ENCODE measurements at regions not wholly inside any gene's neighbourhood (a gene's known extent, or its start where the extent isn't known, plus 50 kb on each side); places are given as distances from the start of the nearest gene placed in this dataset.

GRCh38 chr11:131056036-131056435, 139.8 kb upstream of the SNX19 start:
- CTCF ChIA-PET, result interaction anchor here (1.7 kb wide), 1 partner anchor 9 kb away, joined by 4 read pairs; no protein-coding TSS in a partner anchor
- no peak overlapping the region for H3K4me3 ChIP-seq
- H3K36me3 ChIP-seq (ENCODE audit: control insufficient read depth in 2 of 2, insufficient read depth in 2 of 2, low read length in 1 of 2), result no peaks in the 10 kb centered on the region
- RAD21 ChIA-PET (ENCODE audit: unreplicated experiment), result no interaction called here
- H3K9me3 ChIP-seq (replicated peaks; ENCODE audit: control insufficient read depth, insufficient read depth, low read length), result no peaks in the 10 kb centered on the region
- no peaks in the 10 kb centered on the region for H3K4me1 ChIP-seq (ENCODE audit: control insufficient read depth, insufficient read depth, low read length)
- H3K9ac ChIP-seq (ENCODE audit: control insufficient read depth, insufficient read depth, low read length), result no peak overlapping the region
- DNase-seq (ENCODE audit: low read depth, low spot score) (no peak), FAIRE-seq (no peak), ATAC-seq (no peak)
- POLR2A ChIA-PET, result no interaction called here
- WGBS (ENCODE audit: insufficient coverage, insufficient replicate concordance, low lambda C conversion rate, missing lambda C conversion rate), result 11% methylated on average over 2 of the region's 2 CpGs
- no peaks in the 10 kb centered on the region for H3K79me2 ChIP-seq (ENCODE audit: control insufficient read depth, insufficient read depth, low read length)
- H3K4me2 ChIP-seq (ENCODE audit: control insufficient read depth, insufficient read depth), result no peak overlapping the region
- SMC1A ChIA-PET (ENCODE audit: uncharacterized antibody, unreplicated experiment), result no interaction called here
- no peaks in the 10 kb centered on the region for H4K20me1 ChIP-seq (ENCODE audit: control insufficient read depth, insufficient read depth)
- intact Hi-C loops (cut with micrococcal nuclease; ENCODE audit: unreplicated experiment) (no loop called here), in situ Hi-C loops (cut with MboI) (no loop called here)
- TF ChIP-seq CHD4 (IDR thresholded peaks at IDR 0.05), result no peak
- no peak for TF ChIP-seq NFIC (IDR thresholded peaks at IDR 0.05; ENCODE audit: low read depth, low read length)
- no peak for TF ChIP-seq MLLT1 (IDR thresholded peaks at IDR 0.05)
- no peak for TF ChIP-seq MXI1 (IDR thresholded peaks at IDR 0.05; ENCODE audit: low read depth, low read length)
- no peak for TF ChIP-seq BACH1 (IDR thresholded peaks at IDR 0.05; ENCODE audit: borderline replicate concordance)
- no peak for TF ChIP-seq CBFB (IDR thresholded peaks at IDR 0.05; ENCODE audit: low read depth)
- no peak for TF ChIP-seq POU2F2 (IDR thresholded peaks at IDR 0.05; ENCODE audit: borderline replicate concordance, low read depth, low read length)
- no peak overlapping the region for H2AFZ ChIP-seq (ENCODE audit: control insufficient read depth, low read depth, low read length)
- no peak overlapping the region for H3K27ac ChIP-seq (ENCODE audit: control insufficient read depth, insufficient read depth)
- H3K27me3 ChIP-seq (replicated peaks in 1 of 2; ENCODE audit: control insufficient read depth in 2 of 2, insufficient read depth in 2 of 2, low read length in 1 of 2), result peaks cover 0 to 2% of the 10 kb centered on the region in 2 experiments; a peak in 1 of 4 replicates
- no TSS peak for BruUV-seq (replicated peaks)

GRCh38 chr11:131063638-131064037, 147.4 kb upstream of the SNX19 start:
- SMC1A ChIA-PET (ENCODE audit: uncharacterized antibody, unreplicated experiment), result interaction anchor here (1.1 to 5.1 kb wide), 2 partner anchors 153 to 611 kb away, joined by 3 to 47 read pairs; no protein-coding TSS in a partner anchor
- 16% methylated on average over 6 of the region's 6 CpGs for WGBS (ENCODE audit: insufficient coverage, insufficient replicate concordance, low lambda C conversion rate, missing lambda C conversion rate)
- in situ Hi-C loops (cut with MboI) (no loop called here), intact Hi-C loops (cut with micrococcal nuclease; ENCODE audit: unreplicated experiment) (loop anchor here (1.0 to 5.0 kb wide), 4 partner anchors 154 to 611 kb away; no protein-coding TSS in a partner anchor)
- Histone ChIP-seq H3K4me2 (ENCODE audit: control insufficient read depth, insufficient read depth) (no peak overlapping the region), H4K20me1 (ENCODE audit: control insufficient read depth, insufficient read depth) (no peaks in the 10 kb centered on the region), H3K27me3 (replicated peaks in 1 of 2; ENCODE audit: control insufficient read depth in 2 of 2, insufficient read depth in 2 of 2, low read length in 1 of 2) (peaks cover 0 to 6% of the 10 kb centered on the region in 2 experiments; a peak in 1 of 4 replicates), H3K36me3 (ENCODE audit: control insufficient read depth in 2 of 2, insufficient read depth in 2 of 2, low read length in 1 of 2) (no peaks in the 10 kb centered on the region), H3K9me3 (replicated peaks; ENCODE audit: control insufficient read depth, insufficient read depth, low read length) (no peaks in the 10 kb centered on the region), H3K27ac (ENCODE audit: control insufficient read depth, insufficient read depth) (no peak overlapping the region), H3K9ac (ENCODE audit: control insufficient read depth, insufficient read depth, low read length) (no peak overlapping the region), H3K4me1 (ENCODE audit: control insufficient read depth, insufficient read depth, low read length) (no peaks in the 10 kb centered on the region), H3K4me3 (no peak overlapping the region), H2AFZ (ENCODE audit: control insufficient read depth, low read depth, low read length) (no peak overlapping the region), H3K79me2 (ENCODE audit: control insufficient read depth, insufficient read depth, low read length) (no peaks in the 10 kb centered on the region)
- no peak for ATAC-seq
- POLR2A ChIA-PET, result no interaction called here
- no peak for DNase-seq (ENCODE audit: low read depth, low spot score)
- CTCF ChIA-PET, result interaction anchor here (0.8 to 5.3 kb wide), 10 partner anchors 8 to 587 kb away, joined by 3 to 68 read pairs (median 4); no protein-coding TSS in a partner anchor
- RAD21 ChIA-PET (ENCODE audit: unreplicated experiment), result no interaction called here
- FAIRE-seq, result no peak
- no TSS peak for BruUV-seq (replicated peaks)
- TF ChIP-seq PAX5 (IDR thresholded peaks at IDR 0.05; ENCODE audit: borderline replicate concordance, low read depth, low read length) (no peak), CEBPB (IDR thresholded peaks at IDR 0.05; ENCODE audit: borderline replicate concordance in 1 of 2, low read depth in 2 of 2, low read length in 2 of 2) (no peak), ASH2L (IDR thresholded peaks at IDR 0.05; ENCODE audit: borderline replicate concordance, low read depth) (no peak), NFYB (IDR thresholded peaks at IDR 0.05; ENCODE audit: insufficient read depth, low read depth, low read length) (no peak), ZBTB40 (IDR thresholded peaks at IDR 0.05; ENCODE audit: borderline replicate concordance) (no peak), ETV6 (conservative IDR thresholded peaks at IDR 0.05 in 1 of 2, IDR thresholded peaks at IDR 0.05 in 1 of 2; ENCODE audit: borderline replicate concordance in 1 of 2, low read depth in 1 of 2) (no peak)

Data from GM12878 (cell line).